OCI-LY1 (cell line): ENCODE measurements at regions not wholly inside any gene's neighbourhood (a gene's known extent, or its start where the extent isn't known, plus 50 kb on each side); places are given as distances from the start of the nearest gene placed in this dataset.

Experiments
- EZH2 ChIP-seq: fragments of 200-600 bp; sonication (generic), shearing (Covaris generic); IDR thresholded peaks from 2 replicates; pipeline ENCODE4 v1.8.0; 2017; ENCODE audit warnings: borderline replicate concordance, mixed run types, mild to moderate bottlenecking, antibody characterized with exemption, low read length, moderate library complexity, mixed read lengths
- TF ChIP-seq, protein P1 (sequence below): fragments of 200-600 bp; sonication (generic), shearing (Covaris generic); IDR thresholded peaks from 2 replicates; pipeline ENCODE4 v1.5.1; 2017; ENCODE audit warnings: mild to moderate bottlenecking, antibody characterized with exemption, low read length, moderate library complexity, mixed read lengths

DNA sequence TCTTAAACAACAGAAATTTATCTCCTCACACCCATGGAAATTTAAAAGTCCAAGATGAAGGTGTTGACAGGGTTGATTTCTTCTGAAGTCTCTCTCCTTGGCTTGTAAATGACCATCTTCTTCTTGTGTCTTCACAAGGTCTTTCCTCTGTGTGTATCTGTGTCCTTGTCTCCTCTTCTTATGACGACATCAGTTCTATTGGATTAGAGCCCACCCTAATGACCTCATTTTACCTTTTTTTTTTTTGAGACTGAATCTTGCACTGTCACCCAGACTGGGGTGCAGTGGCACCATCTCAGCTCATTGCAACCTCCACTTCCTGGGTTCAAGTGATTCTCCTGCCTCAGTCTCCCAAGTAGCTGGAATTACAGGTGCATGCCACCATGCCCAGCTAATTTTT lies 429.0 kb upstream of the CDH5 start:
- TF ChIP-seq, protein P1, sequence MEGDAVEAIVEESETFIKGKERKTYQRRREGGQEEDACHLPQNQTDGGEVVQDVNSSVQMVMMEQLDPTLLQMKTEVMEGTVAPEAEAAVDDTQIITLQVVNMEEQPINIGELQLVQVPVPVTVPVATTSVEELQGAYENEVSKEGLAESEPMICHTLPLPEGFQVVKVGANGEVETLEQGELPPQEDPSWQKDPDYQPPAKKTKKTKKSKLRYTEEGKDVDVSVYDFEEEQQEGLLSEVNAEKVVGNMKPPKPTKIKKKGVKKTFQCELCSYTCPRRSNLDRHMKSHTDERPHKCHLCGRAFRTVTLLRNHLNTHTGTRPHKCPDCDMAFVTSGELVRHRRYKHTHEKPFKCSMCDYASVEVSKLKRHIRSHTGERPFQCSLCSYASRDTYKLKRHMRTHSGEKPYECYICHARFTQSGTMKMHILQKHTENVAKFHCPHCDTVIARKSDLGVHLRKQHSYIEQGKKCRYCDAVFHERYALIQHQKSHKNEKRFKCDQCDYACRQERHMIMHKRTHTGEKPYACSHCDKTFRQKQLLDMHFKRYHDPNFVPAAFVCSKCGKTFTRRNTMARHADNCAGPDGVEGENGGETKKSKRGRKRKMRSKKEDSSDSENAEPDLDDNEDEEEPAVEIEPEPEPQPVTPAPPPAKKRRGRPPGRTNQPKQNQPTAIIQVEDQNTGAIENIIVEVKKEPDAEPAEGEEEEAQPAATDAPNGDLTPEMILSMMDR, result no peak
- TF ChIP-seq EZH2, result no peak
